H9 (cell line): ENCODE measurements at regions not wholly inside any gene's neighbourhood (a gene's known extent, or its start where the extent isn't known, plus 50 kb on each side); places are given as distances from the start of the nearest gene placed in this dataset.

Source experiments
- DNase-seq: peaks from one replicate; pipeline ENCODE4 v3.0.0-alpha.2; 2017
- H2AFZ ChIP-seq: one replicate; pipeline ENCODE4 v1.6.1; 2013; ENCODE audit warnings: mild to moderate bottlenecking, low read length, control low read depth, moderate library complexity
- H2AK5ac ChIP-seq: 2 replicates; pipeline ENCODE4 v1.6.1; 2013; ENCODE audit warnings: low read length, control low read depth, mixed read lengths; ENCODE audit not compliant: insufficient read length
- H2BK120ac ChIP-seq: one replicate; pipeline ENCODE4 v1.6.1; 2013; ENCODE audit warnings: low read depth, mild to moderate bottlenecking, low read length, control low read depth, inconsistent platforms; ENCODE audit not compliant: poor library complexity, severe bottlenecking
- H2BK12ac ChIP-seq: 2 replicates; pipeline ENCODE4 v1.6.1; 2013; ENCODE audit warnings: low read length, control low read depth, mixed read lengths, low read depth; ENCODE audit not compliant: insufficient read length
- H2BK15ac ChIP-seq: 2 replicates; pipeline ENCODE4 v1.6.1; 2013; ENCODE audit warnings: low read depth, low read length, control low read depth
- H2BK20ac ChIP-seq: one replicate; pipeline ENCODE4 v1.6.1; 2013; ENCODE audit warnings: low read depth, mild to moderate bottlenecking, low read length, control low read depth, inconsistent platforms; ENCODE audit not compliant: poor library complexity, severe bottlenecking
- H2BK5ac ChIP-seq: 2 replicates; pipeline ENCODE4 v1.6.1; 2013; ENCODE audit warnings: low read length, control low read depth, mixed read lengths; ENCODE audit not compliant: insufficient read length
- H3K14ac ChIP-seq: 2 replicates; pipeline ENCODE4 v1.6.1; 2013; ENCODE audit warnings: low read length, control low read depth; ENCODE audit not compliant: insufficient read depth
- H3K18ac ChIP-seq: 2 replicates; pipeline ENCODE4 v1.6.1; 2013; ENCODE audit warnings: low read depth, mild to moderate bottlenecking, mixed read lengths, low read length, control low read depth; ENCODE audit not compliant: insufficient read length
- H3K23ac ChIP-seq: 2 replicates; pipeline ENCODE4 v1.6.1; 2013; ENCODE audit warnings: low read length, control low read depth, mixed read lengths, low read depth; ENCODE audit not compliant: insufficient read length
- H3K23me2 ChIP-seq: 2 replicates; pipeline ENCODE4 v1.6.1; 2013; ENCODE audit warnings: low read depth, mild to moderate bottlenecking, mixed read lengths, low read length, control low read depth; ENCODE audit not compliant: insufficient read length, poor library complexity, severe bottlenecking
- H3K27ac ChIP-seq: 2 replicates; pipeline ENCODE4 v1.5.1; 2013; ENCODE audit warnings: low read length, control low read depth, mixed read lengths, low read depth; ENCODE audit not compliant: insufficient read length
- H3K27me3 ChIP-seq: 2 replicates; pipeline ENCODE4 v1.6.1; 2013; ENCODE audit warnings: low read length, control low read depth, inconsistent platforms; ENCODE audit not compliant: insufficient read depth
- H3K4ac ChIP-seq: 2 replicates; pipeline ENCODE4 v1.6.1; 2013; ENCODE audit warnings: low read depth, mild to moderate bottlenecking, control low read depth, inconsistent platforms, low read length, moderate library complexity
- H3K4me1 ChIP-seq: 2 replicates; pipeline ENCODE4 v1.6.1; 2013; ENCODE audit warnings: low read length, control low read depth, inconsistent platforms; ENCODE audit not compliant: insufficient read depth
- H3K4me2 ChIP-seq: 2 replicates; pipeline ENCODE4 v1.6.1; 2013; ENCODE audit warnings: low read length, control low read depth, mixed read lengths; ENCODE audit not compliant: insufficient read length, insufficient read depth
- H3K56ac ChIP-seq: 2 replicates; pipeline ENCODE4 v1.6.1; 2013; ENCODE audit warnings: low read depth, mild to moderate bottlenecking, mixed read lengths, low read length, control low read depth; ENCODE audit not compliant: insufficient read length
- H3K79me1 ChIP-seq: 2 replicates; pipeline ENCODE4 v1.6.1; 2013; ENCODE audit warnings: low read depth, mild to moderate bottlenecking, moderate library complexity, low read length, control low read depth, inconsistent platforms; ENCODE audit not compliant: insufficient read depth, poor library complexity, severe bottlenecking
- H3K79me2 ChIP-seq: 2 replicates; pipeline ENCODE4 v1.6.1; 2013; ENCODE audit warnings: low read length, control low read depth, inconsistent platforms; ENCODE audit not compliant: insufficient read depth
- H3K9ac ChIP-seq: 2 replicates; pipeline ENCODE4 v1.6.1; 2013; ENCODE audit warnings: low read length, control low read depth, mixed read lengths; ENCODE audit not compliant: insufficient read length; ENCODE audit errors: extremely low read depth
- H3K9me3 ChIP-seq: one replicate; pipeline ENCODE4 v1.6.1; 2013; ENCODE audit warnings: low read depth, low read length, inconsistent platforms; ENCODE audit not compliant: control insufficient read depth
- H3T11ph ChIP-seq: one replicate; pipeline ENCODE4 v1.6.1; 2013; ENCODE audit warnings: mild to moderate bottlenecking, low read length, control low read depth, inconsistent platforms
- H4K20me1 ChIP-seq: one replicate; pipeline ENCODE4 v1.6.1; 2013; ENCODE audit not compliant: control insufficient read depth, insufficient read length, insufficient read depth
- H4K5ac ChIP-seq: 2 replicates; pipeline ENCODE4 v1.6.1; 2013; ENCODE audit warnings: low read depth, mild to moderate bottlenecking, mixed read lengths, low read length, control low read depth; ENCODE audit not compliant: insufficient read length
- H4K8ac ChIP-seq: replicated peaks from 2 replicates; pipeline ENCODE4 v1.6.1; 2013; ENCODE audit warnings: low read length, control low read depth, mixed read lengths, low read depth; ENCODE audit not compliant: insufficient read length
- H4K91ac ChIP-seq: 2 replicates; pipeline ENCODE4 v1.6.1; 2013; ENCODE audit warnings: low read depth, mild to moderate bottlenecking, moderate library complexity, mixed read lengths, low read length, control low read depth; ENCODE audit not compliant: insufficient read length
- H3K27ac Mint-ChIP-seq, 3 experiments: 2 replicates in 2 of 3; 3 replicates in 1 of 3; pipeline ENCODE4 v1.8.0; 2020 to 2021; ENCODE audit warnings: mixed read lengths in 3 of 3, mild to moderate bottlenecking in 1 of 3, moderate library complexity in 1 of 3
- H3K27me3 Mint-ChIP-seq: 2 replicates; pipeline ENCODE4 v1.8.0; 2021; ENCODE audit warnings: low read depth, mild to moderate bottlenecking, moderate library complexity, mixed read lengths
- H3K36me3 Mint-ChIP-seq, 3 experiments: 2 replicates in 2 of 3; 3 replicates in 1 of 3; pipeline ENCODE4 v1.8.0; 2020 to 2021; ENCODE audit warnings: low read depth in 3 of 3, mixed read lengths in 3 of 3; ENCODE audit not compliant: insufficient read depth in 1 of 3
- H3K4me1 Mint-ChIP-seq, 2 experiments: 2 replicates each; pipeline ENCODE4 v1.8.0; 2020; ENCODE audit warnings: mixed read lengths in 2 of 2
- H3K4me3 Mint-ChIP-seq, 2 experiments: 2 replicates in 1 of 2; 3 replicates in 1 of 2; pipeline ENCODE4 v1.8.0; 2020 to 2021; ENCODE audit warnings: mild to moderate bottlenecking in 2 of 2, mixed read lengths in 2 of 2, moderate library complexity in 1 of 2
- H3K9me3 Mint-ChIP-seq, 2 experiments: 2 replicates in 1 of 2; 3 replicates in 1 of 2; pipeline ENCODE4 v1.8.0; 2020; ENCODE audit warnings: mild to moderate bottlenecking in 2 of 2, mixed read lengths in 2 of 2, moderate library complexity in 1 of 2
- CTCF ChIP-seq: fragments of 200-600 bp; sonication (generic); conservative IDR thresholded peaks from 3 replicates; pipeline ENCODE4 v1.8.0; 2021; ENCODE audit warnings: antibody characterized with exemption, mild to moderate bottlenecking
- WGBS: extraction: QIAGEN DNeasy Blood & Tissue Kit; methylation state at CpG from one replicate; pipeline ENCODE4 v1.1.7; 2013; ENCODE audit warnings: missing lambda C conversion rate, low lambda C conversion rate, mixed read lengths; ENCODE audit not compliant: insufficient read length; ENCODE audit errors: extremely low coverage; 5-methylcytosine and 5-hydroxymethylcytosine counted together

DNA sequence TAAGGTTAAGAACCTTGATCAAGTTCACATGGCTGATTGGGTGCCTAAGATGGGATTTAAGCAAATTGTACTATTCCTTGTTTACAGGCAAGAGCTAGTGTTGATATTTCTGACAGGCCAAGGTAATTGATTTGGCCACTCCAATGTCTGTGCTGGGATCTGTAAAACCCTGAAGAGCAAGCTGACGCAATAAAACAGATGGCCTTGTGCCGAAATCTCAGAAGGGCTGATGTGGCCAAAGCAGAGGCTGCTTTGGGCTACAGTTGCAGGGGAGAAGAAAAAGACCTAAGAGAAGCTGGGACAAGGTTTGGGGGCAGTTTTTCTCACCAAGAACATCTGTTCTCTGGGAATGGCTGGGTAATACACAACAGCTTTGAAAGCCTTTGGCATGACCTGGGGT lies 463.2 kb upstream of the ZNF608 start:
- Histone ChIP-seq H3K79me1 (no peaks in the 10 kb centered on the region), H4K91ac (no peak overlapping the region), H3K9me3 (no peaks in the 10 kb centered on the region), H2AK5ac (no peak overlapping the region), H2BK120ac (no peak overlapping the region), H2BK12ac (no peak overlapping the region), H4K8ac (no peak overlapping the region), H3K27ac (no peak overlapping the region), H3T11ph (no peak overlapping the region), H2AFZ (no peak overlapping the region), H2BK20ac (no peak overlapping the region), H3K27me3 (no peaks in the 10 kb centered on the region), H3K9ac (no peak overlapping the region), H2BK5ac (no peak overlapping the region), H3K4me1 (no peaks in the 10 kb centered on the region), H3K23me2 (no peaks in the 10 kb centered on the region), H3K18ac (no peak overlapping the region), H4K20me1 (no peaks in the 10 kb centered on the region), H3K14ac (no peak overlapping the region; the same call in 1 of the 2 replicates), H3K56ac (no peak overlapping the region), H2BK15ac (no peak overlapping the region), H3K4me2 (no peak overlapping the region), H4K5ac (no peak overlapping the region), H3K79me2 (no peaks in the 10 kb centered on the region), H3K23ac (no peak overlapping the region), H3K4ac (no peak overlapping the region)
- WGBS = no CpG with 5 or more reads among the region's 2 CpGs
- no peak for TF ChIP-seq CTCF
- Mint-ChIP-seq H3K27ac (peak overlapping the region in 1 of 3 experiments; percentile 47; a peak in 2 of 7 replicates), H3K36me3 (peaks cover 0 to 6% (median 0%) of the 10 kb centered on the region in 3 experiments; a peak in 5 of 7 replicates), H3K4me3 (no peak overlapping the region), H3K4me1 (peaks cover 8 to 9% of the 10 kb centered on the region in 2 experiments), H3K9me3 (no peaks in the 10 kb centered on the region; a peak in 1 of 5 replicates), H3K27me3 (no peaks in the 10 kb centered on the region)
- DNase-seq = no peak
